NCI-H524 treated with DMSO at 0.1 percent for 48 hours (cell line): ENCODE measurements at regions not wholly inside any gene's neighbourhood (a gene's known extent, or its start where the extent isn't known, plus 50 kb on each side); places are given as distances from the start of the nearest gene placed in this dataset.

ENCODE experiments used
- DNase-seq: peaks from one replicate; lab custom pipeline; 2025; lab: John Stamatoyannopoulos, UW

DNA sequence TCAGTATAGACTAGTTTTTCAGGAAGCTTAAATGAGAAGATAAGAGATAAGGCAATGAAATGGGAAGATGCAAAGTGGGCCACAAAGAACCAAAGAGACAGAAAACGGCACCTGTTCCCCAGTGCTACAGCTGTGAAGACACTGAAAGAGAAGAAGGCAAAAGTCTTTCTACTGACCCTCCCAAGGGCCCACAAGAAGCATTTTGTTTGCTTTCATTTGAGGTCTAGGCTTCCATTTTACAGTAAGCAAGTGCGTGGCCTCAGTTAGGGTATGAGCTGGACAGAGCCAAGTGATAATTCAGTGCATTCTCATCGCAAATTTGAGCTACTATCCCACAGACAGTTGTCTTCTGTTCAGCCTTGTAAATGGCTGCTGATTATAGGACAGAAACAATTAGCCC, 53.4 kb upstream of the STK17B start:
- no peak for DNase-seq

DNA sequence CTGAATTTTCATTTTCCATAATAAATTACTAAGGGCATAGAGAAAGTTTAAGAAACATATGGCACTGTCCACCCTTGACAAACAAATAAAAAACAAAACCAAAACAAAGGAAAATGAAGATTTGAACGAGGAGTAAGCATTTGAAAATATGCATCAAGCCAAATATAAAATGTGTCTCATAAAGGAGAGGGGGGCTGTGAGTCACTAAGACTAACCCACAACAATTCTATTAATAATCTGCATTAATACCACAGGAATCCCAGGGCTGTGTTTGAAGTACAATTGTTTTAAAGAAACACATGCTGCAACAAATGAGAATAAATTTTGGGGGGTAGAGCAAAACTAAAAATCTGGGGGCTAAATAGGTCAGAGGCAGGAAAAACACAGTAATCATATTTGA, 53.8 kb upstream of the STK17B start:
- DNase-seq, result no peak

GRCh38 chr2:196226058-196226706, 54.8 kb upstream of the STK17B start:
- DNase-seq, result no peak

- no peak for DNase-seq
These were observed 55.3 kb upstream of the STK17B start for GRCh38 chr2:196226707-196227065.

GRCh38 chr2:196229013-196229412, 57.6 kb upstream of the STK17B start:
- DNase-seq, result no peak

- DNase-seq, result no peak
These were observed 58.9 kb upstream of the STK17B start for GRCh38 chr2:196230061-196230854.

- no peak for DNase-seq
These were observed 61.8 kb upstream of the STK17B start for GRCh38 chr2:196233021-196233804.

DNA sequence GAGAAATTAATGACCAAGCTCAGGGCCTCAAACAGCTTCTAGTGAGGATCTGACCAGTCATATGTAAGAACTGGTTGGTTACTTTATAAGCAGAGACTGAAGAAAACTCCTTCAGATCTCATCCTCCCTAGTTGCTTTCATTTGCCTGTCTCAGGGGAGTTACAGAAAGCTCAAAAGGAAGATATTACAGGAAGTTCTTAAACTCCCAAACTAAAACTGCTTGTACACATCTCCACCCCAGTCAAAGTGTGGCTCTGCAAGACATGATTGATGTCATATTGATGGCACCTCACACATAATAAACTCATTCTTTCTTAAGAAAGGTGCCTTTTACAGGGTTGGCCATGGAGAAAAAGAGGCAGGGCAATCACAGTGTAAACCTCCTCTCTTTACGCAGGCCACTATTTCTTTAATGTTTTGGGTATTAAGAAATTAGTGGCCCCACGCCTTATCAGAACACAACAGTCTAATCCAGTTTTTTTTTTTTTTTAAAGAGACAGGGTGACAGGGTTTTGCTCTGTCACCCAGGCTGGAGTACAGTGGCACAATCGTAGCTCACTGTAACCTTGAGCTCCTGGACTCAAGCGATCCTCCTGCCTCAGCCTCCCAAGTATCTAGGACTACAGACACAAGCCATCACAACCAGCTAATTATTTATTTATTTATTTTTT, 62.6 kb upstream of the STK17B start:
- DNase-seq, result no peak

DNA sequence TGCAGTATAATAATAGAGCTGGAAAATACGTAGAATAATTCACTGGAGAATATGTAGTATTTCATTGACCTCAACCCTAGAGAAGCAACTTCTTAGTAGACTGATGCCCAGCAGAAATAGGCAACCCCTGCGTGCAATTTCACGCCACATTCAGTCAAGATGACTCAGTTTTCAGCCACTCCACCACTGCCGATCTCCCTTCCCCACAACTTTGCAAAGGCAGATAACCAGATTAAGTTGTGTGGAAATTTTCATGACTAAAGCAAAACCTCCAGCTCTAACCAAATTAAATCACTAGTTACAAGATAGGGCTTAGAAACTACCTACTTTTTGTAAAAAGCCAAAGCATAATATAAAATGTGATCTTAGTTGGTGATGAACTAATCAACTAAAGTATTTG, 63.3 kb upstream of the STK17B start:
- DNase-seq, result no peak

GRCh38 chr2:196238836-196239380, 67.5 kb upstream of the STK17B start:
- no peak for DNase-seq

- DNase-seq, result no peak
These were observed 68.5 kb upstream of the STK17B start for GRCh38 chr2:196239622-196240587.

DNA sequence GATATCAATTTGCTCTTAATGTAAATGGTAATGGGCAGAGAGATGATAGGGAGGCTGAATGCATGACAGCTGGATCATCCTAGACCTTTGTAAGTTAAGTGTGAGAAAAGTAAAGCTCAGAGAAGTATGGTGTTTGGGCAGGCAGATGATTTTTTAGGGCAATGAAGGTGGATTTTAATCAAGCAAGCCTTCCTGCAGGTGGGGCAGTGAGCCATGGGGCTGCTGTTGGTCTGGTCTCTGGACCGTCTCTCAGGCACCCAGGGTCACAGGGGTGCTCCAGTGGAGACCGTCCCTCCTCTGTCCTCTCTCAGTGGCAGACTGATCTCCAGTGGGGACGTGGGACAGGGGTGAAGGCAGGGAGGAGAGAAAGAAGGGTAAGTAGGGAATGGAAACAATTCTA, 69.8 kb upstream of the STK17B start:
- no peak for DNase-seq

GRCh38 chr2:196242131-196242620, 70.8 kb upstream of the STK17B start:
- DNase-seq, result no peak

- no peak for DNase-seq
These were observed 73.1 kb upstream of the STK17B start for GRCh38 chr2:196244516-196244915.

DNA sequence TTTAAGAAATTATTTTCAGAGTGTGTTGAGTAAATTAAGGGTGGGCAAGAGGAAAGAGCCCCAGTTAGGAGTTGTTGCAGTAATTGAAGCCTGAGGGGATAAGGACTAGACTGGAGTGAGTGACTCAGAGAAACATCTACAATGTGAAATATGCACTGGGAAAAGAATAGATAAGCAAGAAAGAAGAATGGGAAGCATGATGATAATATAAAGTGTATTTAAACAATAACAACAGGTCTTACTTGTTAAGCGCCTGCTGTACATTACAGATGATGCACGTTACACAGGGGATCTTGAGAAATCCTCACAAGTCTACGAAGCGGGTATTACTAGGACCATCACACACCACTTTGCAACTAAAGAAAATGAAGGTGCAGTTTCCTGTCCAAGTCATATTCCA, 73.6 kb upstream of the STK17B start:
- DNase-seq, result no peak

- no peak for DNase-seq
These were observed 74.2 kb upstream of the STK17B start for GRCh38 chr2:196245378-196246140.

- no peak for DNase-seq
These were observed 76.0 kb upstream of the STK17B start for GRCh38 chr2:196247114-196247975.

GRCh38 chr2:196247976-196248280, 76.5 kb upstream of the STK17B start:
- no peak for DNase-seq

GRCh38 chr2:196248467-196249094, 77.2 kb upstream of the STK17B start:
- DNase-seq, result no peak
